Fibroblast of lung (primary cell): ENCODE measurements at regions not wholly inside any gene's neighbourhood (a gene's known extent, or its start where the extent isn't known, plus 50 kb on each side); places are given as distances from the start of the nearest gene placed in this dataset.

Experiments
- DNase-seq, 2 donors: peaks; one replicate each; pipeline versions ENCODE4 v3.0.0 to v3.0.0-alpha.2; 2010; ENCODE audit warnings: low read depth in 2 of 2
- H2AFZ ChIP-seq: 2 replicates; pipeline ENCODE4 v1.5.1; 2012; ENCODE audit warnings: low read length, control low read depth, inconsistent platforms
- H3K27ac ChIP-seq: 2 replicates; pipeline ENCODE4 v1.5.1; 2011; ENCODE audit warnings: low read length, control low read depth; ENCODE audit not compliant: insufficient read depth
- H3K27me3 ChIP-seq: 2 replicates; pipeline ENCODE4 v1.5.1; 2011; ENCODE audit warnings: mild to moderate bottlenecking, low read length; ENCODE audit not compliant: control insufficient read depth, insufficient read depth
- H3K36me3 ChIP-seq: 2 replicates; pipeline ENCODE4 v1.5.1; 2011; ENCODE audit warnings: low read length; ENCODE audit not compliant: control insufficient read depth, insufficient read depth
- H3K4me1 ChIP-seq: 2 replicates; pipeline ENCODE4 v1.5.1; 2011; ENCODE audit warnings: low read length; ENCODE audit not compliant: control insufficient read depth, insufficient read depth; ENCODE audit errors: extremely low read depth
- H3K4me2 ChIP-seq: 2 replicates; pipeline ENCODE4 v1.5.1; 2011; ENCODE audit warnings: low read length, control low read depth; ENCODE audit not compliant: insufficient read depth; ENCODE audit errors: extremely low read depth
- H3K4me3 ChIP-seq, 4 experiments: fragments of 200-600 bp in 1 of 4; sonication (generic) in 1 of 4; replicated peaks in 1 of 4; 2 replicates each; pipeline ENCODE4 v1.5.1; 2011 to 2016; ENCODE audit warnings: low read length in 4 of 4, low read depth in 3 of 4, mild to moderate bottlenecking in 3 of 4, control low read depth in 2 of 4, inconsistent platforms in 1 of 4, mixed read lengths in 1 of 4; ENCODE audit not compliant: insufficient read depth in 1 of 4; ENCODE audit errors: control extremely low read depth in 1 of 4
- H3K79me2 ChIP-seq: 2 replicates; pipeline ENCODE4 v1.5.1; 2012; ENCODE audit warnings: mild to moderate bottlenecking, low read length, inconsistent platforms; ENCODE audit not compliant: control insufficient read depth, insufficient read depth
- H3K9ac ChIP-seq: 2 replicates; pipeline ENCODE4 v1.5.1; 2011; ENCODE audit warnings: mild to moderate bottlenecking, low read length, control low read depth; ENCODE audit not compliant: insufficient read depth
- H3K9me3 ChIP-seq: 2 replicates; pipeline ENCODE4 v1.5.1; 2012; ENCODE audit warnings: low read depth, low read length; ENCODE audit not compliant: control insufficient read depth, insufficient read depth
- H4K20me1 ChIP-seq: 2 replicates; pipeline ENCODE4 v1.5.1; 2011; ENCODE audit warnings: low read length; ENCODE audit not compliant: control insufficient read depth, insufficient read depth; ENCODE audit errors: extremely low read depth
- CTCF ChIP-seq, 2 donors: IDR thresholded peaks in 1 of 2; conservative IDR thresholded peaks in 1 of 2; 1 replicate in 1 of 2; 2 replicates in 1 of 2; pipeline ENCODE4 v1.5.1; 2011 to 2012; ENCODE audit warnings: low read length in 2 of 2, control low read depth in 1 of 2, inconsistent platforms in 1 of 2, low read depth in 1 of 2, mild to moderate bottlenecking in 1 of 2
- EZH2 ChIP-seq: IDR thresholded peaks from 2 replicates; pipeline ENCODE4 v1.5.1; 2012; ENCODE audit warnings: low read length, control low read depth, mild to moderate bottlenecking; ENCODE audit errors: missing control alignments

GRCh38 chr10:4020631-4021030 lies 235.6 kb upstream of the KLF6 start:
- Histone ChIP-seq H3K9ac (no peak overlapping the region), H3K4me1 (no peaks in the 10 kb centered on the region), H3K36me3 (no peaks in the 10 kb centered on the region), H3K79me2 (no peaks in the 10 kb centered on the region), H3K9me3 (no peaks in the 10 kb centered on the region), H2AFZ (no peak overlapping the region), H4K20me1 (no peaks in the 10 kb centered on the region), H3K27me3 (no peaks in the 10 kb centered on the region), H3K4me2 (no peak overlapping the region), H3K27ac (no peak overlapping the region), H3K4me3 (no peak overlapping the region)
- TF ChIP-seq CTCF (conservative IDR thresholded peaks at IDR 0.05 in 1 of 2, IDR thresholded peaks at IDR 0.05 in 1 of 2; ENCODE audit: low read depth in 1 of 2, low read length in 2 of 2), result no peak
- TF ChIP-seq EZH2, result no peak
- DNase-seq, result no peak

- Histone ChIP-seq H3K27ac (no peak overlapping the region), H3K4me1 (no peaks in the 10 kb centered on the region), H3K4me3 (no peak overlapping the region), H3K9me3 (no peaks in the 10 kb centered on the region), H4K20me1 (no peaks in the 10 kb centered on the region), H3K79me2 (no peaks in the 10 kb centered on the region), H3K9ac (no peak overlapping the region), H3K4me2 (no peak overlapping the region), H2AFZ (no peak overlapping the region), H3K27me3 (no peaks in the 10 kb centered on the region), H3K36me3 (no peaks in the 10 kb centered on the region)
- DNase-seq, result no peak
- TF ChIP-seq CTCF (conservative IDR thresholded peaks at IDR 0.05 in 1 of 2, IDR thresholded peaks at IDR 0.05 in 1 of 2; ENCODE audit: low read depth in 1 of 2, low read length in 2 of 2), result no peak
- no peak for TF ChIP-seq EZH2
These were observed 233.1 kb upstream of the KLF6 start for GRCh38 chr10:4018054-4018511.

- DNase-seq, result no peak
- H2AFZ ChIP-seq, result no peak overlapping the region
- no peaks in the 10 kb centered on the region for H3K79me2 ChIP-seq
- no peaks in the 10 kb centered on the region for H3K36me3 ChIP-seq
- H3K27me3 ChIP-seq, result no peaks in the 10 kb centered on the region
- H3K27ac ChIP-seq, result no peak overlapping the region
- H3K4me3 ChIP-seq, result no peak overlapping the region
- H3K4me1 ChIP-seq, result no peaks in the 10 kb centered on the region
- no peak overlapping the region for H3K4me2 ChIP-seq
- no peak overlapping the region for H3K9ac ChIP-seq
- H3K9me3 ChIP-seq, result no peaks in the 10 kb centered on the region
- TF ChIP-seq CTCF (conservative IDR thresholded peaks at IDR 0.05 in 1 of 2, IDR thresholded peaks at IDR 0.05 in 1 of 2; ENCODE audit: low read depth in 1 of 2, low read length in 2 of 2) (no peak), EZH2 (no peak)
- no peaks in the 10 kb centered on the region for H4K20me1 ChIP-seq
These were observed 232.3 kb upstream of the KLF6 start for GRCh38 chr10:4017336-4017735.
